K562 (cell line): ENCODE measurements at regions not wholly inside any gene's neighbourhood (a gene's known extent, or its start where the extent isn't known, plus 50 kb on each side); places are given as distances from the start of the nearest gene placed in this dataset.

Experiments
- ATAC-seq: fragments of 200-7000 bp; cut with Tn5 transposase; 3 replicates; pipeline ENCODE4 v1.9.1; 2020; ENCODE audit warnings: moderate library complexity
- BruUV-seq: library from RNA; stranded (reverse); fragments of 400-500 nt; replicated peaks from 2 replicates; lab custom pipeline; 2021; lab: Mats Ljungman, UMichigan
- CTCF ChIA-PET: fragments of 300-600 bp; formaldehyde crosslinking; extraction: SDS; loops from one replicate; lab custom pipeline; 2021; ENCODE audit warnings: low intra/inter-chr PET ratio; lab: Yijun Ruan, JAX
- POLR2A ChIA-PET: fragments of 300-600, 350-650 bp; sonication (Branson Sonifier 250); formaldehyde crosslinking; extraction: SDS; loops from one replicate; lab custom pipeline; 2021; ENCODE audit warnings: antibody characterized with exemption, inconsistent platforms; lab: Yijun Ruan, JAX
- DNase-seq, 4 experiments: peaks; one replicate each; pipeline versions ENCODE4 v3.0.0 to v3.0.0-alpha.2; 2011 to 2018; ENCODE audit warnings: low spot score in 3 of 4, mixed read lengths in 3 of 4; ENCODE audit errors: extremely low read depth in 1 of 4
- FAIRE-seq: peaks from 2 replicates; lab custom pipeline; 2011; peaks lifted over from hg19 to GRCh38; lab: Jason Lieb, UNC
- H2AFZ ChIP-seq: 2 replicates; pipeline ENCODE4 v1.6.0; 2011; ENCODE audit warnings: low read depth, low read length, control low read depth, inconsistent platforms
- H3K27ac ChIP-seq: fragments of 200-600 bp; 3 replicates; pipeline ENCODE4 v1.8.0; 2011; ENCODE audit warnings: low read depth, mild to moderate bottlenecking, control low read depth, inconsistent platforms, low read length, moderate library complexity, mixed read lengths; ENCODE audit errors: extremely low read depth
- H3K27me3 ChIP-seq, 2 experiments: fragments of 300-600 bp in 1 of 2; 2 replicates in 1 of 2; 3 replicates in 1 of 2; pipeline versions ENCODE4 v1.6.0 to v1.8.0; 2011; ENCODE audit warnings: inconsistent platforms in 2 of 2, low read length in 2 of 2, mild to moderate bottlenecking in 1 of 2, mixed read lengths in 1 of 2, moderate library complexity in 1 of 2; ENCODE audit not compliant: control insufficient read depth in 2 of 2, insufficient read depth in 2 of 2
- H3K36me3 ChIP-seq: fragments of 300-600 bp; 3 replicates; pipeline ENCODE4 v1.8.0; 2011; ENCODE audit warnings: mild to moderate bottlenecking, low read length, inconsistent platforms; ENCODE audit not compliant: control insufficient read depth, insufficient read depth
- H3K4me1 ChIP-seq, 2 experiments: fragments of 200-600 bp in 1 of 2; replicated peaks in 1 of 2; 2 replicates in 1 of 2; 3 replicates in 1 of 2; pipeline versions ENCODE4 v1.5.1 to v1.8.0; 2011; ENCODE audit warnings: inconsistent platforms in 2 of 2, low read length in 2 of 2, mild to moderate bottlenecking in 1 of 2, mixed read lengths in 1 of 2, moderate library complexity in 1 of 2; ENCODE audit not compliant: control insufficient read depth in 2 of 2, insufficient read depth in 2 of 2
- H3K4me2 ChIP-seq: 2 replicates; pipeline ENCODE4 v1.6.1; 2011; ENCODE audit warnings: low read length, control low read depth, inconsistent platforms, mixed read lengths; ENCODE audit not compliant: insufficient read depth
- H3K4me3 ChIP-seq: fragments of 200-600 bp; sonication (generic), shearing (Covaris generic); 2 replicates; pipeline ENCODE4 v1.5.1; 2016; ENCODE audit warnings: control low read depth, inconsistent platforms
- H3K79me2 ChIP-seq: fragments of 200-600 bp; 3 replicates; pipeline ENCODE4 v1.8.0; 2011; ENCODE audit warnings: low read length, inconsistent platforms; ENCODE audit not compliant: control insufficient read depth, insufficient read depth
- H3K9ac ChIP-seq, 2 experiments: 2 replicates each; pipeline versions ENCODE4 v1.6.0 to v1.6.1; 2011; ENCODE audit warnings: low read depth in 2 of 2, low read length in 2 of 2, control low read depth in 1 of 2, inconsistent platforms in 1 of 2, mild to moderate bottlenecking in 1 of 2, mixed read lengths in 1 of 2; ENCODE audit not compliant: insufficient read depth in 1 of 2
- H3K9me1 ChIP-seq: one replicate; pipeline ENCODE4 v1.6.0; 2011; ENCODE audit warnings: inconsistent platforms, mild to moderate bottlenecking, low read length, moderate library complexity; ENCODE audit not compliant: control insufficient read depth, insufficient read depth
- H3K9me3 ChIP-seq: replicated peaks from 2 replicates; pipeline ENCODE4 v1.5.1; 2011; ENCODE audit warnings: low read depth, low read length, inconsistent platforms; ENCODE audit not compliant: control insufficient read depth, insufficient read depth
- H4K20me1 ChIP-seq: replicated peaks from 2 replicates; pipeline ENCODE4 v1.6.1; 2011; ENCODE audit warnings: low read length, inconsistent platforms, mixed read lengths; ENCODE audit not compliant: control insufficient read depth, insufficient read depth
- ETV6 ChIP-seq, 3 experiments: fragments of 150-350 bp in 1 of 3; sonication (generic) in 1 of 3; formaldehyde crosslinking in 1 of 3; IDR thresholded peaks; 2 replicates each; pipeline versions ENCODE4 v1.6.1 to v1.8.0; 2014 to 2022; ENCODE audit warnings: borderline replicate concordance in 2 of 3, low read depth in 2 of 3, antibody characterized with exemption in 1 of 3, low read length in 1 of 3, mild to moderate bottlenecking in 1 of 3, missing genetic modification reagents in 1 of 3
- MAFF ChIP-seq: IDR thresholded peaks from 2 replicates; pipeline ENCODE4 v1.6.1; 2012; ENCODE audit warnings: low read length, improper control_type of control experiment
- MTF1 ChIP-seq: fragments of 250-450 bp; sonication (Bioruptor Pico); IDR thresholded peaks from 2 replicates; pipeline ENCODE4 v1.9.0; 2021; ENCODE audit warnings: moderate library complexity, mild to moderate bottlenecking, inconsistent platforms, borderline replicate concordance
- RBM25 ChIP-seq: fragments of 200-400 bp; formaldehyde crosslinking; IDR thresholded peaks from 2 replicates; pipeline ENCODE4 v1.6.1; 2018; ENCODE audit warnings: low read length, low read depth, moderate library complexity; ENCODE audit not compliant: severe bottlenecking
- TAF7 ChIP-seq: fragments of 450-650 bp; IDR thresholded peaks from 2 replicates; pipeline ENCODE4 v1.6.1; 2016; ENCODE audit warnings: missing genetic modification characterization, missing compliant biosample characterization
- TEAD1 ChIP-seq, 2 experiments: fragments of 450-650 bp in 1 of 2; sonication (generic) in 1 of 2; formaldehyde crosslinking; IDR thresholded peaks; 2 replicates each; pipeline versions ENCODE4 v1.4.0 to v1.8.0; 2020 to 2022; ENCODE audit warnings: mild to moderate bottlenecking in 2 of 2, missing genetic modification reagents in 1 of 2
- YY1 ChIP-seq, 3 experiments: IDR thresholded peaks; 2 replicates each; pipeline ENCODE4 v1.6.1; 2011; ENCODE audit warnings: low read length in 2 of 3, mild to moderate bottlenecking in 2 of 3, moderate library complexity in 2 of 3, borderline replicate concordance in 1 of 3, control low read depth in 1 of 3, low read depth in 1 of 3; ENCODE audit not compliant: insufficient read depth in 3 of 3, insufficient replicate concordance in 2 of 3, control insufficient read depth in 1 of 3, insufficient read length in 1 of 3; ENCODE audit errors: extremely low read depth in 1 of 3
- ZNF124 ChIP-seq: sonication (generic); formaldehyde crosslinking; IDR thresholded peaks from 2 replicates; pipeline ENCODE4 v1.8.1; 2022; ENCODE audit warnings: missing genetic modification reagents
- ZNF232 ChIP-seq: sonication (generic); formaldehyde crosslinking; IDR thresholded peaks from 2 replicates; pipeline ENCODE4 v1.8.0; 2022; ENCODE audit warnings: mild to moderate bottlenecking, missing genetic modification reagents
- ZNF280A ChIP-seq: fragments of 450-650 bp; IDR thresholded peaks from 2 replicates; pipeline ENCODE4 v1.6.1; 2018; ENCODE audit warnings: mild to moderate bottlenecking, low read depth; ENCODE audit not compliant: partially characterized antibody
- WGBS: fragments of 100-300 bp; shearing (Covaris generic); methylation state at CpG from one replicate; pipeline ENCODE4 v1.1.6; 2016; ENCODE audit warnings: low coverage, mixed read lengths; ENCODE audit not compliant: insufficient coverage; ENCODE audit errors: missing lambda C conversion rate; 5-methylcytosine and 5-hydroxymethylcytosine counted together
- in situ Hi-C: fragments of 300-500 bp; cut with MboI; formaldehyde crosslinking; loops from 4 replicates; pipeline ENCODE4 v1.15.0; 2018; ENCODE audit warnings: inconsistent platforms, mixed read lengths
- intact Hi-C: fragments of 100-400 bp; cut with micrococcal nuclease; formaldehyde crosslinking; loops from 2 replicates; pipeline ENCODE4 v1.14.2; 2022
- TF ChIP-seq, protein P1 (sequence below): sonication (generic); formaldehyde crosslinking; IDR thresholded peaks from 2 replicates; pipeline ENCODE4 v1.8.1; 2022; ENCODE audit warnings: missing genetic modification reagents
- TF ChIP-seq, protein P2 (sequence below): sonication (generic); formaldehyde crosslinking; IDR thresholded peaks from 2 replicates; pipeline ENCODE4 v1.5.0; 2020; ENCODE audit warnings: missing genetic modification reagents
- TF ChIP-seq, protein P3 (sequence below), 2 experiments: IDR thresholded peaks in 1 of 2; conservative IDR thresholded peaks in 1 of 2; 2 replicates each; pipeline ENCODE4 v1.6.1; 2016; ENCODE audit warnings: low read depth in 2 of 2, mild to moderate bottlenecking in 1 of 2, missing compliant biosample characterization in 1 of 2, missing genetic modification characterization in 1 of 2, moderate library complexity in 1 of 2

- no peak for DNase-seq
- H3K27me3 ChIP-seq = peaks cover 39 to 80% of the 10 kb centered on the region in 2 experiments
- no peak overlapping the region for H3K9ac ChIP-seq
- H2AFZ ChIP-seq = no peak overlapping the region
- H3K9me3 ChIP-seq = no peaks in the 10 kb centered on the region
- no peak overlapping the region for H3K4me2 ChIP-seq
- FAIRE-seq = no peak
- ChIA-PET POLR2A (interaction anchor here (0.6 to 1.5 kb wide), 3 partner anchors 11 to 18 kb away, joined by 3 to 5 read pairs (median 4); no protein-coding TSS in a partner anchor), CTCF (interaction anchor here (0.7 to 3.2 kb wide), 5 partner anchors 213 to 369 kb away, joined by 3 to 20 read pairs (median 4); no protein-coding TSS in a partner anchor)
- H3K27ac ChIP-seq = no peak overlapping the region
- H3K79me2 ChIP-seq = no peaks in the 10 kb centered on the region
- BruUV-seq = no TSS peak
- H3K4me3 ChIP-seq = no peak overlapping the region
- intact Hi-C loops = loop anchor here (1.0 to 10.0 kb wide), 4 partner anchors 213 to 510 kb away; no protein-coding TSS in a partner anchor
- in situ Hi-C loops = loop anchor here (5.0 to 25.0 kb wide), 4 partner anchors 180 to 590 kb away; partner anchors contain the start of genes RNASET2 and UNC93A
- no peaks in the 10 kb centered on the region for H3K36me3 ChIP-seq
- no peak for ATAC-seq
- H3K4me1 ChIP-seq = peaks cover 0 to 9% of the 10 kb centered on the region in 2 experiments; a peak in 3 of 5 replicates
- 4% methylated on average over 12 of the region's 12 CpGs for WGBS
- H3K9me1 ChIP-seq = no peaks in the 10 kb centered on the region
- peaks cover 4% of the 10 kb centered on the region; the same call in 1 of the 2 replicates for H4K20me1 ChIP-seq
- TF ChIP-seq RBM25 (no peak), TAF7 (no peak), MAFF (no peak), YY1 (IDR thresholded peaks at IDR 0.05; ENCODE audit: borderline replicate concordance in 1 of 3, control insufficient read depth in 1 of 3, extremely low read depth in 1 of 3, insufficient read depth in 3 of 3, insufficient read length in 1 of 3, insufficient replicate concordance in 2 of 3, low read depth in 1 of 3, low read length in 2 of 3) (no peak), ETV6 (IDR thresholded peaks at IDR 0.05; ENCODE audit: borderline replicate concordance in 1 of 2, low read depth in 2 of 2, low read length in 1 of 2) (no peak), ETV6 (CRISPR knock-in tag; IDR thresholded peaks at IDR 0.05; ENCODE audit: borderline replicate concordance) (no peak), TEAD1 (CRISPR knock-in tag; IDR thresholded peaks at IDR 0.05) (no peak), ZNF232 (CRISPR knock-in tag) (no peak), ZNF124 (CRISPR knock-in tag) (0 out of 2 replicates have a peak, but pooled peaks have one; percentile 42), ZNF280A (no peak), MTF1 (CRISPR knock-in tag) (no peak)
- TF ChIP-seq, protein P1, sequence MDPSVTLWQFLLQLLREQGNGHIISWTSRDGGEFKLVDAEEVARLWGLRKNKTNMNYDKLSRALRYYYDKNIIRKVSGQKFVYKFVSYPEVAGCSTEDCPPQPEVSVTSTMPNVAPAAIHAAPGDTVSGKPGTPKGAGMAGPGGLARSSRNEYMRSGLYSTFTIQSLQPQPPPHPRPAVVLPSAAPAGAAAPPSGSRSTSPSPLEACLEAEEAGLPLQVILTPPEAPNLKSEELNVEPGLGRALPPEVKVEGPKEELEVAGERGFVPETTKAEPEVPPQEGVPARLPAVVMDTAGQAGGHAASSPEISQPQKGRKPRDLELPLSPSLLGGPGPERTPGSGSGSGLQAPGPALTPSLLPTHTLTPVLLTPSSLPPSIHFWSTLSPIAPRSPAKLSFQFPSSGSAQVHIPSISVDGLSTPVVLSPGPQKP (CRISPR knock-in tag) = no peak
- TF ChIP-seq, protein P2, sequence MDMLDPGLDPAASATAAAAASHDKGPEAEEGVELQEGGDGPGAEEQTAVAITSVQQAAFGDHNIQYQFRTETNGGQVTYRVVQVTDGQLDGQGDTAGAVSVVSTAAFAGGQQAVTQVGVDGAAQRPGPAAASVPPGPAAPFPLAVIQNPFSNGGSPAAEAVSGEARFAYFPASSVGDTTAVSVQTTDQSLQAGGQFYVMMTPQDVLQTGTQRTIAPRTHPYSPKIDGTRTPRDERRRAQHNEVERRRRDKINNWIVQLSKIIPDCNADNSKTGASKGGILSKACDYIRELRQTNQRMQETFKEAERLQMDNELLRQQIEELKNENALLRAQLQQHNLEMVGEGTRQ (CRISPR knock-in tag) = 0 out of 2 replicates have a peak, but pooled peaks have one; percentile 0
- TF ChIP-seq, protein P3, sequence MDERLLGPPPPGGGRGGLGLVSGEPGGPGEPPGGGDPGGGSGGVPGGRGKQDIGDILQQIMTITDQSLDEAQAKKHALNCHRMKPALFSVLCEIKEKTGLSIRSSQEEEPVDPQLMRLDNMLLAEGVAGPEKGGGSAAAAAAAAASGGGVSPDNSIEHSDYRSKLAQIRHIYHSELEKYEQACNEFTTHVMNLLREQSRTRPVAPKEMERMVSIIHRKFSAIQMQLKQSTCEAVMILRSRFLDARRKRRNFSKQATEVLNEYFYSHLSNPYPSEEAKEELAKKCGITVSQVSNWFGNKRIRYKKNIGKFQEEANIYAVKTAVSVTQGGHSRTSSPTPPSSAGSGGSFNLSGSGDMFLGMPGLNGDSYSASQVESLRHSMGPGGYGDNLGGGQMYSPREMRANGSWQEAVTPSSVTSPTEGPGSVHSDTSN (CRISPR knock-in tag; IDR thresholded peaks at IDR 0.05; ENCODE audit: low read depth) = no peak
- TF ChIP-seq, protein P3 (tag; conservative IDR thresholded peaks at IDR 0.05; ENCODE audit: low read depth) = no peak
Observed at GRCh38 chr6:166774770-166775169, 147.7 kb upstream of the RPS6KA2 start.
